Fibroblast of the aortic adventitia (primary cell): ENCODE measurements at regions not wholly inside any gene's neighbourhood (a gene's known extent, or its start where the extent isn't known, plus 50 kb on each side); places are given as distances from the start of the nearest gene placed in this dataset.

Experiments used
- DNase-seq: peaks from one replicate; pipeline ENCODE4 v3.0.0-alpha.2; 2010; ENCODE audit warnings: low read depth
- H3K4me3 ChIP-seq: 2 replicates; pipeline ENCODE4 v1.5.1; 2011; ENCODE audit warnings: low read depth, mild to moderate bottlenecking, control low read depth, low read length, moderate library complexity
- CTCF ChIP-seq: IDR thresholded peaks from 2 replicates; pipeline ENCODE4 v1.5.1; 2011; ENCODE audit warnings: mild to moderate bottlenecking, low read length, control low read depth, inconsistent platforms; ENCODE audit not compliant: insufficient read depth

- DNase-seq, result peak; percentile 41
- TF ChIP-seq CTCF, result no peak
- H3K4me3 ChIP-seq, result no peak overlapping the region
Measured at GRCh38 chrX:110966839-110967238, 129.2 kb upstream of the PAK3 start.

GRCh38 chrX:110966091-110966454, 129.9 kb upstream of the PAK3 start:
- no peak for TF ChIP-seq CTCF
- no peak overlapping the region for H3K4me3 ChIP-seq
- no peak for DNase-seq

- DNase-seq, result peak; percentile 32
- H3K4me3 ChIP-seq, result no peak overlapping the region
- TF ChIP-seq CTCF, result no peak
Measured at GRCh38 chrX:110965409-110966090, 130.4 kb upstream of the PAK3 start.

GRCh38 chrX:110964786-110965185, 131.2 kb upstream of the PAK3 start:
- no peak for TF ChIP-seq CTCF
- DNase-seq, result no peak

GRCh38 chrX:110962451-110962850, 133.5 kb upstream of the PAK3 start:
- DNase-seq, result no peak
- TF ChIP-seq CTCF, result no peak
- H3K4me3 ChIP-seq, result no peak overlapping the region

More at GRCh38 chrX:110964786-110965185, 131.2 kb upstream of the PAK3 start:
- H3K4me3 ChIP-seq, result no peak overlapping the region

- TF ChIP-seq CTCF, result no peak
- DNase-seq, result no peak
- H3K4me3 ChIP-seq, result no peak overlapping the region
Measured at GRCh38 chrX:110955706-110956105, 140.3 kb upstream of the PAK3 start.
